KMS-11 (cell line): ENCODE measurements at regions not wholly inside any gene's neighbourhood (a gene's known extent, or its start where the extent isn't known, plus 50 kb on each side); places are given as distances from the start of the nearest gene placed in this dataset.
"Not testable (repeated sequence)": the region's sequence is repeated elsewhere in the genome, so short reads cannot be mapped to it uniquely, and the experiment has no call there.

Experiments used
- H2AFZ ChIP-seq: fragments of 200-600 bp; sonication (generic); 2 replicates; pipeline ENCODE4 v1.6.1; 2016; ENCODE audit warnings: antibody characterized with exemption, mixed run types, low read depth
- H3K27ac ChIP-seq: fragments of 200-600 bp; sonication (generic); 2 replicates; pipeline ENCODE4 v1.6.1; 2016; ENCODE audit warnings: mild to moderate bottlenecking, mixed run types
- H3K27me3 ChIP-seq: fragments of 200-600 bp; sonication (generic); 2 replicates; pipeline ENCODE4 v1.6.1; 2017; ENCODE audit warnings: mild to moderate bottlenecking, low read depth, mixed run types, moderate library complexity; ENCODE audit not compliant: insufficient read depth
- H3K36me3 ChIP-seq: fragments of 200-600 bp; sonication (generic); 2 replicates; pipeline ENCODE4 v1.6.1; 2017; ENCODE audit warnings: mild to moderate bottlenecking, mixed run types; ENCODE audit not compliant: insufficient read depth
- H3K4me1 ChIP-seq: fragments of 200-600 bp; sonication (generic); 2 replicates; pipeline ENCODE4 v1.6.1; 2016; ENCODE audit warnings: mild to moderate bottlenecking, low read depth, mixed run types; ENCODE audit not compliant: poor library complexity, severe bottlenecking
- H3K4me2 ChIP-seq: fragments of 200-600 bp; sonication (generic); 2 replicates; pipeline ENCODE4 v1.7.0; 2016; ENCODE audit warnings: mild to moderate bottlenecking, mixed run types
- H3K4me3 ChIP-seq: fragments of 200-600 bp; sonication (generic); IDR thresholded peaks from 2 replicates; pipeline ENCODE4 v1.6.1; 2017; ENCODE audit warnings: low read depth, low read length, mixed read lengths; ENCODE audit not compliant: insufficient read depth
- H3K79me2 ChIP-seq: fragments of 200-600 bp; sonication (generic); 2 replicates; pipeline ENCODE4 v1.6.1; 2016; ENCODE audit warnings: low read depth, mixed run types; ENCODE audit not compliant: insufficient read depth
- H3K9ac ChIP-seq: fragments of 200-600 bp; sonication (generic); 2 replicates; pipeline ENCODE4 v1.6.1; 2016; ENCODE audit warnings: mild to moderate bottlenecking, mixed run types
- H4K20me1 ChIP-seq: fragments of 200-600 bp; sonication (generic); 2 replicates; pipeline ENCODE4 v1.6.1; 2016; ENCODE audit warnings: mild to moderate bottlenecking, mixed run types; ENCODE audit not compliant: insufficient read depth
- CTCF ChIP-seq: fragments of 200-600 bp; sonication (generic); conservative IDR thresholded peaks from 2 replicates; pipeline ENCODE4 v1.6.1; 2017; ENCODE audit warnings: low read depth, mild to moderate bottlenecking, antibody characterized with exemption, low read length, moderate library complexity, mixed read lengths

DNA sequence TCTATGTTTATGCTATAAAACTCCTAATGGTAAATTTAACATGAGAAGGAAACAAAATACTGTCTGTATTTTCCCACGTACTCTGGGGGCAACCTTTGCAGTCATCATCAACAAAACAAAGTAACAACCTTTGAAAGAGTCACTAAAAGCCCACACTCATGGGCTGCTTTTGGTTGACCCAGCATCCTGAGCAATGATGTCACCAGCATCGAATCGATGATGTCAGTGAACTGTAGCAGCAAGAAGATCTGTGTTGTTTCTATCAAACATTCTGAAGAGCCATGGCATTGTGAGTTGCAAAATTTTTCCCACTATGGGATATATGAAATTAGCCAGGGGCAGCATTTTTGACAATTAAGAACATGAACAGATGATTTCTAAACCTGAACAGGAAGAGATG lies 300.1 kb downstream of the HIVEP2 start:
- Histone ChIP-seq H3K4me2 (no peak overlapping the region), H3K27ac (no peak overlapping the region), H3K79me2 (no peaks in the 10 kb centered on the region), H3K36me3 (no peaks in the 10 kb centered on the region), H3K4me1 (no peaks in the 10 kb centered on the region), H2AFZ (no peak overlapping the region), H3K4me3 (no peak overlapping the region), H3K27me3 (no peaks in the 10 kb centered on the region), H3K9ac (no peak overlapping the region), H4K20me1 (no peaks in the 10 kb centered on the region)
- no peak for TF ChIP-seq CTCF

DNA sequence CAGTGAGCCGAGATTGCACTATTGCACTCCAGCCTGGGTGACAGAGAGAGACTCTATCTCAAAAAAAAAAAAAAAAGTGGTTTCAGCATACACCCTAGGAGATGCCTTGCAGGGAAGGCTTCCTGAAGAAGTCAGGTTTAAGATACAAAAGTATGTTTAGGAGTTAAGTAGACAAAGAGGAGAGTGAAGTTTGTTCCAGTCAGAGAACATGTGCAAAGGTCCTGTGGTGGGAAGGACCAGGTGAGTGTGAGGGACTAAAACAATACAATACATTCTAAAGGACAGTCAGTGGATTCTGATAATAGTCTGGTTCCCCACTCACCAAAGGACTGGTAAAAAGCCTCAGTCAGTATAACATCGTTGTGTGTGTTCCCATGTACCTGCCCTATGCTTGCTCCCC lies 299.3 kb downstream of the HIVEP2 start:
- H3K36me3 ChIP-seq: no peaks in the 10 kb centered on the region
- H3K4me1 ChIP-seq: no peaks in the 10 kb centered on the region
- no peaks in the 10 kb centered on the region for H3K27me3 ChIP-seq
- no peak for TF ChIP-seq CTCF
- H4K20me1 ChIP-seq: no peaks in the 10 kb centered on the region
- H3K4me2 ChIP-seq: no peak overlapping the region
- no peak overlapping the region for H3K4me3 ChIP-seq
- H2AFZ ChIP-seq: no peak overlapping the region
- no peak overlapping the region for H3K27ac ChIP-seq
- no peak overlapping the region for H3K9ac ChIP-seq
- H3K79me2 ChIP-seq: no peaks in the 10 kb centered on the region

GRCh38 chr6:142647449-142648035 lies 297.4 kb downstream of the HIVEP2 start:
- Histone ChIP-seq H3K4me1 (no peaks in the 10 kb centered on the region), H3K4me3 (no peak overlapping the region), H3K9ac (no peak overlapping the region), H3K36me3 (no peaks in the 10 kb centered on the region), H3K4me2 (no peak overlapping the region), H4K20me1 (no peaks in the 10 kb centered on the region), H3K79me2 (no peaks in the 10 kb centered on the region), H3K27me3 (no peaks in the 10 kb centered on the region), H3K27ac (no peak overlapping the region), H2AFZ (no peak overlapping the region)
- TF ChIP-seq CTCF: no peak

- no peaks in the 10 kb centered on the region for H3K36me3 ChIP-seq
- no peaks in the 10 kb centered on the region for H3K79me2 ChIP-seq
- H3K4me1 ChIP-seq: no peaks in the 10 kb centered on the region
- no peaks in the 10 kb centered on the region for H3K27me3 ChIP-seq
- TF ChIP-seq CTCF: no peak
- H4K20me1 ChIP-seq: no peaks in the 10 kb centered on the region
- no peak overlapping the region for H3K4me2 ChIP-seq
- H3K4me3 ChIP-seq: no peak overlapping the region
- H3K27ac ChIP-seq: no peak overlapping the region
- H2AFZ ChIP-seq: no peak overlapping the region
- no peak overlapping the region for H3K9ac ChIP-seq
Measured at GRCh38 chr6:142648036-142648451, 296.9 kb downstream of the HIVEP2 start.

- Histone ChIP-seq H2AFZ (no peak overlapping the region), H3K4me2 (no peak overlapping the region), H3K36me3 (no peaks in the 10 kb centered on the region), H3K27ac (no peak overlapping the region), H3K4me1 (no peaks in the 10 kb centered on the region), H3K79me2 (no peaks in the 10 kb centered on the region), H3K9ac (no peak overlapping the region), H3K4me3 (no peak overlapping the region), H3K27me3 (no peaks in the 10 kb centered on the region), H4K20me1 (no peaks in the 10 kb centered on the region)
- TF ChIP-seq CTCF: no peak
Measured at GRCh38 chr6:142648526-142648925, 296.4 kb downstream of the HIVEP2 start.

DNA sequence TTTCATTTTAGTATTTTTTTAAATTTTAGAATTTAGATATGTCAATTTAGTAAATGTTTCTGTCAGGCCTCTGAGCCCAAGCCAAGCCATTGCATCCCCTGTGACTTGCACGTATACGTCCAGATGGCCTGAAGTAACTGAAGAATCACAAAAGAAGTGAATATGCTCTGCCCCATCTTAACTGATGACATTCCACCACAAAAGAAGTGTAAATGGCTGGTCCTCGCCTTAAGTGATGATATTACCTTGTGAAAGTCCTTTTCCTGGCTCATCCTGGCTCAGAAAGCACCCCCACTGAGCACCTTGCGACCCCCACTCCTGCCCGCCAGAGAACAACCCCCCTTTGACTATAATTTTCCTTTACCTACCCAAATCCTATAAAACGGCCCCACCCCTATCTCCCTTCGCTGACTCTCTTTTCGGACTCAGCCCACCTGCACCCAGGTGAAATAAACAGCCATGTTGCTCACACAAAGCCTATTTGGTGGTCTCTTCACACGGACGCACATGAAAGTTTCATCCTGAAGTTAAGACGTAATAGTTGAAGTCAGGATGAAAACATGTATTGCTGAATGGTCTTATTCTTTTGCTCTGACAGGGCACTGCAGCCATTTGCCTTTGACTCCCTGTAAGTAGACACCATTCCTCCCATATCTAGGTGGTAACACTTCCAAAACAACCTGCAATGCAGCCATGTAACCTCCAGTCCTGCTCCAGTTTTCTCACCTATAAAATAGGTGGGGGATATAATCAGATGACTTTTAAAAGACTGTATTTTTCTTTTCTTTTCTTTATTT lies 295.3 kb downstream of the HIVEP2 start:
- H3K9ac ChIP-seq, H3K4me2 ChIP-seq, H3K27ac ChIP-seq, H3K27me3 ChIP-seq, H4K20me1 ChIP-seq, H3K4me1 ChIP-seq, H3K4me3 ChIP-seq, H2AFZ ChIP-seq, H3K36me3 ChIP-seq, H3K79me2 ChIP-seq: not testable (repeated sequence)
